Neural cell (in vitro differentiated cells): ENCODE measurements at regions not wholly inside any gene's neighbourhood (a gene's known extent, or its start where the extent isn't known, plus 50 kb on each side); places are given as distances from the start of the nearest gene placed in this dataset.

ENCODE experiments used
- REST ChIP-seq: IDR thresholded peaks from 2 replicates; pipeline ENCODE4 v1.6.1; 2012; ENCODE audit warnings: borderline replicate concordance
- TAF1 ChIP-seq: IDR thresholded peaks from 2 replicates; pipeline ENCODE4 v1.6.1; 2012; ENCODE audit warnings: low read depth

- no peak for TF ChIP-seq REST
- no peak for TF ChIP-seq TAF1
These were observed 176.2 kb downstream of the URI1 start for GRCh38 chr19:30118221-30118620.
